Endodermal cell (in vitro differentiated cells): ENCODE measurements at regions not wholly inside any gene's neighbourhood (a gene's known extent, or its start where the extent isn't known, plus 50 kb on each side); places are given as distances from the start of the nearest gene placed in this dataset.

Source experiments
- DNase-seq: peaks from one replicate; pipeline ENCODE4 v3.0.0-alpha.2; 2017
- H3K27ac ChIP-seq: 2 replicates; pipeline ENCODE4 v1.5.1; 2013; ENCODE audit warnings: mild to moderate bottlenecking, low read depth, low read length, moderate library complexity
- H3K27me3 ChIP-seq: 2 replicates; pipeline ENCODE4 v1.6.1; 2013; ENCODE audit warnings: mild to moderate bottlenecking, low read length, moderate library complexity; ENCODE audit not compliant: insufficient read depth, control insufficient read depth, poor library complexity, severe bottlenecking
- H3K36me3 ChIP-seq: 2 replicates; pipeline ENCODE4 v1.7.0; 2013; ENCODE audit warnings: mild to moderate bottlenecking, low read length, moderate library complexity; ENCODE audit not compliant: control insufficient read depth, insufficient read depth
- H3K4me1 ChIP-seq: one replicate; pipeline ENCODE4 v1.7.0; 2013; ENCODE audit warnings: low read length; ENCODE audit not compliant: control insufficient read depth, insufficient read depth
- H3K4me3 ChIP-seq: 2 replicates; pipeline ENCODE4 v1.5.1; 2013; ENCODE audit warnings: mild to moderate bottlenecking, low read length, moderate library complexity
- H3K9ac ChIP-seq: 2 replicates; pipeline ENCODE4 v1.6.1; 2013; ENCODE audit warnings: mild to moderate bottlenecking, low read length, moderate library complexity; ENCODE audit not compliant: poor library complexity, severe bottlenecking; ENCODE audit errors: extremely low read depth
- H3K9me3 ChIP-seq: 2 replicates; pipeline ENCODE4 v1.6.1; 2013; ENCODE audit warnings: mild to moderate bottlenecking, low read length, moderate library complexity; ENCODE audit not compliant: control insufficient read depth
- H3K27ac Mint-ChIP-seq: 2 replicates; pipeline ENCODE4 v1.8.0; 2020; ENCODE audit warnings: mixed read lengths
- H3K27me3 Mint-ChIP-seq: 2 replicates; pipeline ENCODE4 v1.8.0; 2021; ENCODE audit warnings: mild to moderate bottlenecking, mixed read lengths; ENCODE audit not compliant: insufficient read depth
- H3K36me3 Mint-ChIP-seq: 2 replicates; pipeline ENCODE4 v1.8.0; 2020; ENCODE audit warnings: low read depth, mixed read lengths
- H3K4me1 Mint-ChIP-seq: 2 replicates; pipeline ENCODE4 v1.8.0; 2020; ENCODE audit warnings: mixed read lengths
- H3K4me3 Mint-ChIP-seq: 2 replicates; pipeline ENCODE4 v1.8.0; 2020; ENCODE audit warnings: mild to moderate bottlenecking, moderate library complexity, mixed read lengths
- H3K9me3 Mint-ChIP-seq: 2 replicates; pipeline ENCODE4 v1.8.0; 2020; ENCODE audit warnings: mild to moderate bottlenecking, mixed read lengths
- CTCF ChIP-seq: fragments of 200-600 bp; sonication (generic); conservative IDR thresholded peaks from 2 replicates; pipeline ENCODE4 v1.5.0; 2021; ENCODE audit warnings: antibody characterized with exemption, mild to moderate bottlenecking
- WGBS, 2 experiments: methylation state at CpG; one replicate each; pipeline versions ENCODE4 v1.1.5 to v1.1.7; 2013; ENCODE audit warnings: missing lambda C conversion rate in 2 of 2, mixed read lengths in 1 of 2; ENCODE audit not compliant: insufficient coverage in 1 of 2, insufficient read length in 1 of 2; 5-methylcytosine and 5-hydroxymethylcytosine counted together

GRCh38 chr10:70990681-70991080, 102.3 kb upstream of the PCBD1 start:
- no peak for TF ChIP-seq CTCF
- Mint-ChIP-seq H3K4me3 (no peak overlapping the region), H3K4me1 (peaks cover 14% of the 10 kb centered on the region), H3K9me3 (no peaks in the 10 kb centered on the region), H3K27ac (no peak overlapping the region), H3K27me3 (no peaks in the 10 kb centered on the region), H3K36me3 (no peaks in the 10 kb centered on the region)
- no peaks in the 10 kb centered on the region for H3K4me1 ChIP-seq
- no peaks in the 10 kb centered on the region for H3K9me3 ChIP-seq
- no peak for DNase-seq
- H3K4me3 ChIP-seq: no peak overlapping the region
- H3K27ac ChIP-seq: no peak overlapping the region
- no peaks in the 10 kb centered on the region for H3K27me3 ChIP-seq
- WGBS, 2 experiments: 93 to 94% methylated on average over 6 of the region's 6 CpGs
- no peaks in the 10 kb centered on the region for H3K36me3 ChIP-seq
- H3K9ac ChIP-seq: no peak overlapping the region

- Mint-ChIP-seq H3K27ac (no peak overlapping the region), H3K4me3 (no peak overlapping the region), H3K36me3 (no peaks in the 10 kb centered on the region), H3K9me3 (no peaks in the 10 kb centered on the region), H3K4me1 (peaks cover 6% of the 10 kb centered on the region), H3K27me3 (peaks cover 2% of the 10 kb centered on the region)
- Histone ChIP-seq H3K36me3 (no peaks in the 10 kb centered on the region), H3K27ac (no peak overlapping the region), H3K4me3 (no peak overlapping the region), H3K27me3 (no peaks in the 10 kb centered on the region), H3K9ac (no peak overlapping the region), H3K9me3 (no peaks in the 10 kb centered on the region), H3K4me1 (no peaks in the 10 kb centered on the region)
- 92 to 94% methylated on average over 11 to 14 of the region's 14 CpGs for WGBS, 2 experiments
- TF ChIP-seq CTCF: no peak
- DNase-seq: peak; percentile 17
Observed at GRCh38 chr10:70991140-70992124, 103.1 kb upstream of the PCBD1 start.

GRCh38 chr10:70992436-70992835, 104.1 kb upstream of the PCBD1 start:
- WGBS, 2 experiments: 78 to 100% methylated on average over 3 to 8 of the region's 8 CpGs
- Histone ChIP-seq H3K4me1 (no peaks in the 10 kb centered on the region), H3K9ac (no peak overlapping the region), H3K9me3 (no peaks in the 10 kb centered on the region), H3K27ac (no peak overlapping the region), H3K27me3 (no peaks in the 10 kb centered on the region), H3K4me3 (no peak overlapping the region), H3K36me3 (no peaks in the 10 kb centered on the region)
- peak; percentile 36 for DNase-seq
- no peaks in the 10 kb centered on the region for H3K9me3 Mint-ChIP-seq
- no peak overlapping the region for H3K27ac Mint-ChIP-seq
- peaks cover 6% of the 10 kb centered on the region for H3K4me1 Mint-ChIP-seq
- TF ChIP-seq CTCF: no peak
- H3K27me3 Mint-ChIP-seq: peaks cover 2% of the 10 kb centered on the region
- no peaks in the 10 kb centered on the region for H3K36me3 Mint-ChIP-seq
- H3K4me3 Mint-ChIP-seq: no peak overlapping the region
